Parathyroid adenoma (tissue), 2 donors: ENCODE measurements at regions not wholly inside any gene's neighbourhood (a gene's known extent, or its start where the extent isn't known, plus 50 kb on each side); places are given as distances from the start of the nearest gene placed in this dataset.

Experiments
- H2AFZ ChIP-seq: fragments of 300-600 bp; sonication (generic); one replicate; pipeline ENCODE4 v1.7.0; 2017; ENCODE audit warnings: antibody characterized with exemption, mild to moderate bottlenecking
- H3K27ac ChIP-seq: fragments of 300-600 bp; sonication (generic); one replicate; pipeline ENCODE4 v1.7.0; 2017
- H3K27me3 ChIP-seq: fragments of 300-600 bp; sonication (generic); one replicate; pipeline ENCODE4 v1.7.0; 2017; ENCODE audit warnings: low read length; ENCODE audit not compliant: control insufficient read depth, insufficient read depth
- H3K36me3 ChIP-seq: fragments of 300-600 bp; sonication (generic); one replicate; pipeline ENCODE4 v1.7.0; 2017; ENCODE audit warnings: low read length; ENCODE audit not compliant: control insufficient read depth, insufficient read depth
- H3K4me1 ChIP-seq: fragments of 300-600 bp; sonication (generic); one replicate; pipeline ENCODE4 v1.7.0; 2017; ENCODE audit warnings: control low read depth
- H3K4me2 ChIP-seq: fragments of 300-600 bp; sonication (generic); one replicate; pipeline ENCODE4 v1.7.0; 2017; ENCODE audit warnings: low read length
- H3K4me3 ChIP-seq: fragments of 300-600 bp; sonication (generic); one replicate; pipeline ENCODE4 v1.7.0; 2017; ENCODE audit warnings: low read depth, low read length
- H3K79me2 ChIP-seq: fragments of 300-600 bp; sonication (generic); one replicate; pipeline ENCODE4 v1.7.0; 2017; ENCODE audit warnings: control low read depth
- H3K9ac ChIP-seq: fragments of 300-600 bp; sonication (generic); one replicate; pipeline ENCODE4 v1.7.0; 2017; ENCODE audit warnings: mild to moderate bottlenecking
- H3K9me3 ChIP-seq: fragments of 300-600 bp; sonication (generic); one replicate; pipeline ENCODE4 v1.7.0; 2017; ENCODE audit warnings: low read length; ENCODE audit not compliant: control insufficient read depth
- TF ChIP-seq, protein P1 (sequence below): fragments of 300-600 bp; sonication (generic); IDR thresholded peaks from one replicate; pipeline ENCODE4 v1.7.0; 2017; ENCODE audit warnings: antibody characterized with exemption, mild to moderate bottlenecking
- donor health status: primary hyperparathyroidism.

DNA sequence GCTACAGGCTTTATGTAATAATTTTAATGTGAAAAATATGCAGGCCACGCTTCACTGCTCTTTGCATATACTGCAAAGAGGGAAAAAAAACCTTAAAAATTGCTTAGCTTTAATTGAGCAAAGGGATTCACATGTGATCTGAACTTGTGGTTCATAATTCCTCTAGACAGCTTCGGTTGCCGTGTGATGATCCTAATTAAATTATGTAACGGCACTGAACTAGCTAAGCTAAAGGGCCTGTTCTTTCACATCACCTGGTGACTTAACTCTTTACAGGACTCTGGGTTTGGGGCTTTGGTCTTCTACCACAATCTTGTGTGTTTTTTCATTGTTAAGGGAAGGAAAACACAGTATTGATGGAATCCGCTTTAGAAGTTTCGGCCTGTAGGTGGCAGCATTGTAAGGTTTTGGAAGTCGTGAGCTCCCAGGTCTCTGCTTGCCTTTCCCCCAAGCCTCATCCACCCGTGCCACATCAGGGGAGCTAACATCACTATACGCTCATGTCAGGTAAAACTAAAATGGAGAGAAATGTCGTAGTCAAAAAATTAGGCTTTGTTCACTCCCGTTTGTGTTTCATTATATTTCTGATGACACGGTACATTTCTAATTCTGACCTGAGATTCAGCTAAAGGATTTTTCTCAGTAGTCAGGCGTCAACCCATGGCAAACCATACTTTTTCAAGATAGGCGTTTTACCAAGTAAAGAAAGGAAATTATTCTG, 205.6 kb upstream of the DPH6 start:
- H3K4me1 ChIP-seq, result no peaks in the 10 kb centered on the region
- TF ChIP-seq, protein P1, sequence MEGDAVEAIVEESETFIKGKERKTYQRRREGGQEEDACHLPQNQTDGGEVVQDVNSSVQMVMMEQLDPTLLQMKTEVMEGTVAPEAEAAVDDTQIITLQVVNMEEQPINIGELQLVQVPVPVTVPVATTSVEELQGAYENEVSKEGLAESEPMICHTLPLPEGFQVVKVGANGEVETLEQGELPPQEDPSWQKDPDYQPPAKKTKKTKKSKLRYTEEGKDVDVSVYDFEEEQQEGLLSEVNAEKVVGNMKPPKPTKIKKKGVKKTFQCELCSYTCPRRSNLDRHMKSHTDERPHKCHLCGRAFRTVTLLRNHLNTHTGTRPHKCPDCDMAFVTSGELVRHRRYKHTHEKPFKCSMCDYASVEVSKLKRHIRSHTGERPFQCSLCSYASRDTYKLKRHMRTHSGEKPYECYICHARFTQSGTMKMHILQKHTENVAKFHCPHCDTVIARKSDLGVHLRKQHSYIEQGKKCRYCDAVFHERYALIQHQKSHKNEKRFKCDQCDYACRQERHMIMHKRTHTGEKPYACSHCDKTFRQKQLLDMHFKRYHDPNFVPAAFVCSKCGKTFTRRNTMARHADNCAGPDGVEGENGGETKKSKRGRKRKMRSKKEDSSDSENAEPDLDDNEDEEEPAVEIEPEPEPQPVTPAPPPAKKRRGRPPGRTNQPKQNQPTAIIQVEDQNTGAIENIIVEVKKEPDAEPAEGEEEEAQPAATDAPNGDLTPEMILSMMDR, result peak; percentile 56

DNA sequence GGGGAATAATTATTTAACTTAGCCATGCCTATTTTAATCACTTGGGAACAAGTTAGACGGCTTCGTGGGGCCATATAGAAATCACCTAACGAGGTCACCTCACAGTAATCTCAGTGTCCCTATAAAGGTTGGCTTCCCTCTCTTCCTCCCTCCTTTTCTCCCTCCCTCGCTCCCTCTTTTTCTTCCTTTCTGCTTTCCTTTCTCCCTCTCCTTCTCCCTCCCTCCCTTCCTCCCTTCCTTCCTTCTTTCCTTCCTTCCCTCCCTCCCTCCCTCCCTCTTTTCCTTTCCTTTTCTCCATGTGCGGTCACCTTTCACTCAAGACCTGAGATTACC, 206.1 kb upstream of the DPH6 start:
- Histone ChIP-seq H3K9me3 (no peaks in the 10 kb centered on the region), H3K79me2 (no peaks in the 10 kb centered on the region), H3K4me2 (no peak overlapping the region), H3K36me3 (no peaks in the 10 kb centered on the region), H3K9ac (no peak overlapping the region), H3K4me3 (no peak overlapping the region), H3K27me3 (no peaks in the 10 kb centered on the region), H3K4me1 (no peaks in the 10 kb centered on the region), H2AFZ (peak overlapping the region; percentile 58), H3K27ac (no peak overlapping the region)
- TF ChIP-seq, protein P1, result no peak

More for the DNA sequence above, 205.6 kb upstream of the DPH6 start:
- Histone ChIP-seq H3K9me3 (no peaks in the 10 kb centered on the region), H3K4me3 (no peak overlapping the region), H3K27ac (no peak overlapping the region), H3K4me2 (peak overlapping the region; percentile 56), H3K36me3 (no peaks in the 10 kb centered on the region), H3K79me2 (no peaks in the 10 kb centered on the region), H2AFZ (peak overlapping the region; percentile 58), H3K9ac (no peak overlapping the region), H3K27me3 (no peaks in the 10 kb centered on the region)

DNA sequence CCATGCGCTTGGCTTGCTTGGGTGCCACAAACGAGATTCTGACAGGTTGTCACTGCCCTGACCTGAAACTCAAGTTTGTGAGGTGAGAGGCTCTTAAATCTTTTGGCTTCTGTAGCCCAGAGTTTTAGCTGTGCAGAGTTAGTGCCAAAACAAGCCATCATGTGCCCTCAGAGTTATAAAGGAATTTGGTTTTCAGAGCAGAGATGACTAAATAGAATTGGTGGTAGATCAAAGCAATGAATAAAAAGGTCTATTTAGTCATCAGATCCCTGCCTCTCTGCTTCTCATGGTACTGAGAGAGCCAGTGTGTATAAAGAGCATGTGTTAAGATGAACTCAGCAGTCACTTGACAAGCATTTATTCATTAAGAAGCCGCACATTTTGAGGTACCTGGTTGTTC, 207.5 kb upstream of the DPH6 start:
- Histone ChIP-seq H3K9me3 (no peaks in the 10 kb centered on the region), H3K4me1 (no peaks in the 10 kb centered on the region), H3K27me3 (no peaks in the 10 kb centered on the region), H2AFZ (no peak overlapping the region), H3K4me2 (no peak overlapping the region), H3K36me3 (no peaks in the 10 kb centered on the region), H3K4me3 (no peak overlapping the region), H3K27ac (no peak overlapping the region), H3K9ac (no peak overlapping the region), H3K79me2 (no peaks in the 10 kb centered on the region)
- TF ChIP-seq, protein P1, result no peak

- Histone ChIP-seq H3K79me2 (no peaks in the 10 kb centered on the region), H3K4me1 (no peaks in the 10 kb centered on the region), H3K36me3 (no peaks in the 10 kb centered on the region), H3K9ac (no peak overlapping the region), H2AFZ (no peak overlapping the region), H3K4me2 (no peak overlapping the region), H3K27me3 (no peaks in the 10 kb centered on the region), H3K4me3 (no peak overlapping the region), H3K9me3 (no peaks in the 10 kb centered on the region), H3K27ac (no peak overlapping the region)
- TF ChIP-seq, protein P1, result no peak
Measured at GRCh38 chr15:35755237-35755802, 209.4 kb upstream of the DPH6 start.

DNA sequence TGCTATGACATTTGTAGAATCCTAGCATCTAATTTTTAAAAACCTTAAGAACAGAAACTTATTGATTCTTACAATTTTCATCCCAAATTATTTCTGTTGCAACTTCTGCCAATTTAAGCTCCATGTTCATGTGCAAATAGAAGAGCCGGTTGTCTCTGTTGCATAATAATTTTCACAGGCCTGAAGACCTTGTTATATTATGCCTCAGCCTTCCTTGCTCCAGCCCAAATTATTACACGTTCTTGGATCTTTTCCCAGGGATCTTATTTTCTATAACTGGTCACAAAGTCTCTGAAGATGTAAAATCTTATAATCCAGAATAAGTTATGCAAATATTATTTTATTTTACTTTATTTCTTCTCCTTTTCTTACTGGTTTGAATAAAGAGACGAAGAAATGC, 210.7 kb upstream of the DPH6 start:
- TF ChIP-seq, protein P1, result no peak
- no peaks in the 10 kb centered on the region for H3K79me2 ChIP-seq
- no peak overlapping the region for H3K4me2 ChIP-seq
- no peaks in the 10 kb centered on the region for H3K4me1 ChIP-seq
- no peaks in the 10 kb centered on the region for H3K27me3 ChIP-seq
- no peaks in the 10 kb centered on the region for H3K9me3 ChIP-seq
- no peak overlapping the region for H3K27ac ChIP-seq
- no peak overlapping the region for H3K4me3 ChIP-seq
- H3K9ac ChIP-seq, result no peak overlapping the region
- H3K36me3 ChIP-seq, result no peaks in the 10 kb centered on the region
- no peak overlapping the region for H2AFZ ChIP-seq
